ENCODE measurements at regions not wholly inside any gene's neighbourhood (a gene's known extent, or its start where the extent isn't known, plus 50 kb on each side); places are given as distances from the start of the nearest gene placed in this dataset.
"Not testable (repeated sequence)": the region's sequence is repeated elsewhere in the genome, so short reads cannot be mapped to it uniquely, and the experiment has no call there.

GRCh38 chrX:44785652-44786051 is 58.2 kb upstream of the DUSP21 start:
- DNase-seq (ENCODE audit: low read depth) = peak; percentile 35

GRCh38 chrX:44784241-44784640 is 59.6 kb upstream of the DUSP21 start:
- no peak for DNase-seq (ENCODE audit: low read depth)

DNA sequence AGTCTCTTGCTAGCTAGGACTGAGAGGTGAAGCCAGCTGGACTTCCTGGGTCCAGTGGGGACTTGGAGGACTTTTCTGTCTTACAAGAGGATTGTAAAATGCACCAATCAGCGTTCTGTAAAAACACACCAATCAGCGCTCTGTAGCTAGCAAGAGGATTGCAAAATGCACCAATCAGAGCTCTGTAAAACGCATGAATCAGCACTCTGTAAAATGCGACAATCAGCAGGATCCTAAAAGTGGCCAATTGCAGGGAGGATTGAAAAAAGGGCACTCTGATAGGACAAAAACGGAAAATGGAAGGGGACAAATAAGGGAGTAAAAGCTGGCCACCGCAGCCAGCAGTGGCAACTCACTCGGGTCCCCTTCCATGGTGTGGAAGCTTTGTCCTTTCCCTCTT is 65.6 kb upstream of the DUSP21 start:
- no peak for DNase-seq (ENCODE audit: low read depth)

GRCh38 chrX:44775726-44776125 is 68.1 kb upstream of the DUSP21 start:
- DNase-seq (ENCODE audit: low read depth) = no peak

DNA sequence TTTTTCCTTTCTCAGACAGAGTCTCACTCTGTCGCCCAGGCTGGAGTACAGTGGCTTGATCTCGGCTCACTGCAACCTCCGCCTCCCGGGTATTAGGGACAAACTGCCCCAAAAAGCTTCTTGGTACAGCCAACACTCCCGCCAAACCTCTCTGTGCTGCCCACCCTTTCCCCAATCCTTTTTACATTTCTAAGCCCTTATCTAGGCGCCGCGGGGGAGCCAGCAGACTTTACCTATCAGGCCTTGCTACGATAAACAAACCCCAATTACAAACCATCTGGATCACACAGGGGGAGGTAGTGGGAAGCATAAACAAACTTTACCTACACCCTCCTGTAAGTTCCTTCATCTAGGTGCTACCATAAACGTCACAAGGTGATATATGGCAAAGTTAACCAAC is 69.8 kb upstream of the DUSP21 start:
- not testable (repeated sequence) for DNase-seq (ENCODE audit: low read depth)

DNA sequence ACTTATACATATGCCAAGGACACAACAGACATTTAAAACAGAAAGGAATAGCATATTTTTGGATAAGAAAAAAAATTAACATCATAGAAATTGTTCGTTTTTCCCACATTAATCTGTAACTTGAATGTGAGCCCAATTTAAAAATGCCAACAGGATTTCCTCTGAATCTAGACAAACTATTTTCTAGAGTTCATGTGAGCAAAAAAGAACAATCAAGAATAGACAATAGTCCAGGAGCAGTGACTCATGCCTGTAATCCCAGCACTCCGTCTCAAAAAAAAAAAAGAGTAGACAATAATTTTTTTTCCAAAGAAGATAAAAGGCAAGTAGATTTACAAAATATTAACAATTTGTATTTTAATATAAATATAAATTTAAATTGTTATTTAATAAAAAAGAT is 73.7 kb upstream of the DUSP21 start:
- DNase-seq (ENCODE audit: low read depth) = no peak

- DNase-seq (ENCODE audit: low read depth) = no peak
These were observed 76.5 kb upstream of the DUSP21 start for GRCh38 chrX:44767308-44767707.

DNA sequence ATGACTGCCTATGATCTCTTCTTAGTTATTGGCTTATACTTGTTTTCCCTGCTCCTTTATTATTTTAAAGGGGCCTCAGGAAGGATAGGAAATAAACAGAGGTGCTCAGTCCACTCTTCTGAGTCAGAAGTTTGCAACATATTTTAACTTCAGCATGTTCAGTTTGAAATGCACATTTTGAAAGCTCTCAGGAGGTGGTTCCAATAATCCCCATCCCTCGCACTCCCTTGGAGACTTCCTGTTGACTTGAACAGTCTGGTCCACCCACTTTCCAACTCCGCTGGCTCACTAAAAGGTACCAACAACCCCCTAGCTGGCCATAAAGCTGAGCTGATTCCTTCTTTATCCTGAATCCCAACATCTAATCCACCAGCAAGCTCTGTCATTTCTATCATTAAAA is 78.3 kb upstream of the DUSP21 start:
- no peak for DNase-seq (ENCODE audit: low read depth)

DNA sequence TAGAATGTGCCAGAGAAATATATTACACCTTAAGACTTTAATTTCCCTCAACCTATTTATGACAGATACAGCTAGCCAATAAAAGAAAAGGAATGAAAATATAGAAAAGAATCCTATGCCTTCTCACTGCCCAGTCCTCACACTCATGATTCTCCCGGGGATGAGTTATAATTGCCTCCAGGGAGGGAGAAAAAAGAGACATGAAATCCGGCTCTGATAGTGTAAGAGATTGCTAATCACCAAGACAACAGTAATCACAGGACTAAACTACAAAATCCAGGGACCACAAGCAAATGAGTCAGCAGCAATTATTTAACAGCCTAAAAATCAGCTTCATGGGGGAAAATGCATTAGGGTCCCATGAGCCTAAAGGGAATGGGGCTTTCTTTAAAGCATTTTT is 95.9 kb upstream of the DUSP21 start:
- DNase-seq (ENCODE audit: low read depth) = no peak

DNA sequence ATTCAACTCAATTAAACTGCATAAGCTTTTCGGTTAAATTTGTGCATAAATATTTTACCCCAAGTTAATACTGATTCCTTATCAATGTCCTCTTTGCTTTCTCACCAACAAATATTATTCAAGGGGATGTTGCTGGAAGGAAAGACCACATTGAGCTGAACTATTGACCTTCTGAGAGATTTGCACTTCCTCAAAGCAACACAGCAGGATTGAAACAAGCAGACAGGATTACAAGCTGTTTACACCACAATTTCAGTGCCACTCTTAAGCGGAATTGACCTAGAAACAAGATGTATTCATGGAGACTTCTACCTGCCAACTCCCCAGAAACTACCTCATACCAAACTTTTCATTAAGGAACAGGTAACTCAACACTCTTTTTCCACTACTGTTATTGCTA is 96.5 kb upstream of the DUSP21 start:
- DNase-seq (ENCODE audit: low read depth) = no peak

GRCh38 chrX:44744799-44745198 is 99.0 kb upstream of the DUSP21 start:
- no peak for DNase-seq (ENCODE audit: low read depth)

DNA sequence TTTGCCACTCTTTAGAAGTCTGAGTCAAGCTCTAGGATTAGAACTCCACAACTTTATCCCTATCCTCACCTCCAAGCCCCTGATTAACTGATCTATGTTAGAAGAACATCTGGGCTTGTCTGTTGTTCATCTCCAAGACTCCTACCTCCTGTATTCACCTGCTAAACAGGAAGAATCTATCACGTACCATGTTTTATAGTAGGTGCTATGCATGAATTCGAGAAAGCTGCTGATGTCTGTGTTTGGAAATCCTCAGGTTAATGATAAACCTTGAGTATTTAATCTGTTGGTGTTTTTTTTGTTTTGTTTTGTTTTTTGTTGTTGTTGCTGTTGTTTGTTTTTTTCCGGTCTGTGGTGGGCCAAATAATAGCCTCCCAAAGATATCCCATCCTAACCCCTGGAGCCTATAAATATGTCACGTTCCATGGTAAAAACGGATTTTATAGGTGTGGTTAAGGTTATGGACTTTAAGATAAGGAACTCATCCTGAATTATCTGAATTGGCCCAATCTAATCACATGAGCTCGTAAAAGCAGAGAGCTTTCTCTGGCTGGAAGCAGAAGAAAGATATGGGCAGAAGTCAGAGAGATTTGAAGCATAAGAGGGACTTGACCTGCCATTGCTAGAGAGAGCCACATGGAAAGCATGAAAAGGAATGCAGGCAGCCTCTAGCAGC is 101.2 kb upstream of the DUSP21 start:
- DNase-seq (ENCODE audit: low read depth) = no peak

- not testable (repeated sequence) for DNase-seq (ENCODE audit: low read depth)
These were observed 102.0 kb upstream of the DUSP21 start for GRCh38 chrX:44741859-44742258.

DNA sequence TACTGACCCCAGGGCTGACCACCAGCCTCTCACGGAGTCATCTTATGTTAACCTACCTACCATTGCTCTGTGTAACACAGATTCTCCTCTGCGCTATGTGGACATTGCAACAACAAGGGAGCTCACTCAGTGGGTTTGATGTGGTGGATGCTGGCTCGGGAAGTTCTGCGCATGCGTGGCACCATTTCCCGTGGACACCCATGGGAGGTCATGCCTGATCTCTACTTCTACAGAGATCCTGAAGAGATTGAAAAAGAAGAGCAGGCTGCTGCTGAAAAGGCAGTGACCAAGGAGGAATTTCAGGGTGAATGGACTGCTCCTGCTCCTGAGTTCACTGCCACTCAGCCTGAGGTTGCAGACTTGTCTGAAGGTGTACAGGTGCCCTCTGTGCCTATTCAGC is 102.4 kb upstream of the DUSP21 start:
- not testable (repeated sequence) for DNase-seq (ENCODE audit: low read depth)

DNA sequence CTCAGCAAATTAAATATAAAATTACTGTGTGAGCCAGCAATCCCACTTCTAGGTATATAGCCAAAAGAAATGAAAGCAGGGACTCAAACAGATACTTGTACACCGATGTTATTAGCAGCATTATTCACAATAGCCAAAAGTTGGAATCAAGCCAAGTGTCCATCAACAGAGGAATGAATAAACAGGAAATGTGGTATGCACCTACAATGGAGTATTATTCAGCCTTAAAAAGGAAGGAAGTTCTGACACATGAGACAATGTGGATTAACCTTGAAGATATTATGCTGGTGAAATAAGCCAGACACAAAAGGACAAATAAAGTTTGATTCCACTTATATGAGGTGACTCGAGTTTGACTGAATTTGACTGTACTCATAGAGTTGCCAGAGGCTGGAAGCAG is 108.3 kb upstream of the DUSP21 start:
- no peak for DNase-seq (ENCODE audit: low read depth)

DNA sequence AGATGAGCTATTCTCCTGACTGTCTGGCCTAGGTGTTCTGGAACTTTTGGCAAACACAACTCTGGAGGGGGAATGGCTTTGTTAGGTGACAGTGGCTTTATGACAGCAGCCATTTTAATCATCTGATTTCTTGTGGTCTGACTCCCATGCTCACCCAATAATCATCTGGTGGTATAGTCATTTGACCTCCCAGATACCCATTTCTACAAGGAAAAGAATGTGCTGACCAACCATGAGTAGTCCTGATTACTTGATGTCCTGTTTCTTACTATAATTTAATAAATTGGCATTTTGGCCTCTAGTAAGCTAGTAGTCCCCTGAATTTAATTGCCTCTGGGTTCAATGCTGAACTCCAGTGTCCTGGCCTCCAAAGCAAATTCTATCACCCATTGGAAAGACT is 109.9 kb upstream of the DUSP21 start:
- no peak for DNase-seq (ENCODE audit: low read depth)

GRCh38 chrX:44731160-44731559 is 112.7 kb upstream of the DUSP21 start:
- no peak for DNase-seq (ENCODE audit: low read depth)

GRCh38 chrX:44723426-44723825 is 120.4 kb upstream of the DUSP21 start:
- DNase-seq (ENCODE audit: low read depth) = no peak

DNA sequence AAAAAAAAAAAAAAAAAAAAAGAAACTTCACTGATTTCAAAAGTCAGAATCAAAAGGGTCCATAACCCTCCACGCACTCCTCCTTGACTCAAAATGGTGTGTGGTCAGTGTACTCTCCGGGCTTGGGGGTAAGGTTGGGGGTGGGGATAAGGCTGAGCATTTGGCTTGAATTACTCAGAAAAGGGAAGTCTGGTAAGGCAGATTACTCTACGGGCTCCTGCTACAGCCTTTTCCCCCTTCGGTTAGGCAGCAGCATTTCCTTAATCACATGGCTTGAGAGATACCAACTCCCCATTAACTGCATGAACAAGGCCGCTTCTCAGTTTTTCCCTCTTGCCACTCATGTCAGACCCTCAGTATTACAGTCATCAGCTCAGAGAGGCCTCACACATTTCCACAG is 135.4 kb upstream of the DUSP21 start:
- no peak for DNase-seq (ENCODE audit: low read depth)

- no peak for DNase-seq (ENCODE audit: low read depth)
These were observed 137.8 kb upstream of the DUSP21 start for GRCh38 chrX:44705817-44706551.

- DNase-seq (ENCODE audit: low read depth) = no peak
These were observed 145.5 kb upstream of the DUSP21 start for GRCh38 chrX:44698357-44698756.

DNA sequence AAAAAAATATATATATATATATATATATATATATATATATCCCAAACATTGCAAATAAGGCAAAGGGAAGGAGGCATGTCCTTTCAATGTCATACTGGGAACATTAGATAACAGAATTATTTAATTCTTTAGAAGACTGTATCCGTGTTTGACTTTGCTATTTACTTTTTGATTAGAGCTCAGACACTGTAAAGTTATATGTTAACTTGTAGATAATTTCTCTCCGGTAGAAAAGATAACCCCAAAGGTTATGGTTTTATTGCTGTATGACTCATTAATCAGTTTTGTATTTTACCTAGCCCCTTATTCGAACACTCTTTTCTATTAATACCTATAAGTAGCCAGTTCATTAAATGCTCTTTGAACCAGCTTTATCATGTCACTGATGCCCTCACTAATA is 150.6 kb upstream of the DUSP21 start:
- no peak for DNase-seq (ENCODE audit: low read depth)

DNA sequence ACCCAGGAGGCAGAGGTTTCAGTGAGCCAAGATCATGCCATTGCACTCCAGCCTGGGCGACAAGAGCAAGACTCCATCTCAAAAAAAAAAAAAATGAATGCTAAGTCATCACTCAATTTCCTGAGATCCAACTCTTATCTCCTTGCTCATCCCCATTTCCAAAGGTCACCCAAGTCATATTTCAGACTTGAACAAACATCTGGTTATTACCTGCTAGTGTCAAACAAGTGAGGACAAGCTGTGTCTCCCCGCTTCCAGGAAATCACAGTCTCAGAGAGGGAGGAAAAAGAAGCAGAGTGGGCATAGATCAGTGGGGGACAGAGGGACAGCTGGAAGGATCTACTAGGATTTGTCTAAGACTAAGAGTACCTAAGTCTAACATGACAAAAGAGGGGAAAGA is 147.5 kb upstream of the FUNDC1 start:
- no peak for DNase-seq (ENCODE audit: low read depth)

All from fibroblast of the conjunctiva (primary cell).